SK-N-MC (cell line): ENCODE measurements at regions not wholly inside any gene's neighbourhood (a gene's known extent, or its start where the extent isn't known, plus 50 kb on each side); places are given as distances from the start of the nearest gene placed in this dataset.

ENCODE experiments used
- EZH2 ChIP-seq: fragments of 200-600 bp; sonication (generic); IDR thresholded peaks from one replicate; pipeline ENCODE4 v1.6.1; 2017; ENCODE audit warnings: antibody characterized with exemption
- FOXP2 ChIP-seq: optimal IDR thresholded peaks from 2 replicates; pipeline ENCODE3; 2011; ENCODE audit warnings: mild to moderate bottlenecking, moderate library complexity; ENCODE audit not compliant: insufficient read depth; ENCODE audit errors: extremely low read length, control extremely low read depth
- POLR2AphosphoS5 ChIP-seq: IDR thresholded peaks from 2 replicates; pipeline ENCODE4 v1.6.1; 2012; ENCODE audit warnings: mild to moderate bottlenecking, low read depth, low read length, borderline replicate concordance

DNA sequence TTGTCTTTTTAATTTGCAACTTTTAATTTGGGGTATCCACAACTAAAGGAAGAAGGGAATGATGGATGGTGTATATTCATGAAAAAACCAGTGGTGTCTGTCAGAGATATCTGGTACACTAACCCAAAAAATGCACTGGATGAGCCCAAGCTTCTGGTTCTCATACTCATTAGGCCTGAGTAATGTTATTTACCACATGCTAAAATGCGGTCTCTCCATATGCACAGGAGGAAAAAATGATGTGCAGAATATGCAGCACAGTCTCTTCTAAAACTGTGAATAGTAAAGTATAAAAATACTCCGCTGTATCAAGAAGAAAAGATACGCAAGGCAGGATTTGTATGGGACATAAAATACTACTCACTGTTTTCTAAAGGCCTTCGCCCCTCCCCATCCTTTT lies 275.6 kb upstream of the NAV3 start:
- TF ChIP-seq POLR2AphosphoS5 = no peak
- TF ChIP-seq EZH2 = no peak
- TF ChIP-seq FOXP2 = no peak
